ENCODE measurements at regions not wholly inside any gene's neighbourhood (a gene's known extent, or its start where the extent isn't known, plus 50 kb on each side); places are given as distances from the start of the nearest gene placed in this dataset.

DNA sequence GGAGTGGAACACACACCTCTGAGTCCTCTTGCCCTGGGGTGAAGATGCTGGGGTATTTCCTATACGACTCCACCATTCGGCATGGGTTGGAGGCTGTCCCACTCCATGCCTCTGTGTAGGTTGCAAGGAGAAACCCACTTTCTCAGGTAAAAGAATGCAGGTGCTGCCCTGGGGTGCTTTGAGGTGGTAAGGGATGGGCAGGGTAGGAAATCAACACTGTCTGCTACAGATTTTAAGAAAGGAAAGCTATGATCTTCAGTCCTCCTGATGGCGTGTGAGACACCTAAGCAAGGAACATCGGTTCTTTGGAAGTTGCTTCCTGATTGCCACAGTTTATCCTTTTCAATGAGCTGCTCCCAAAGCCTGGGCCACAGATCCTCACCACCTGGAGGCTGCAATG, 209.2 kb downstream of the NCK2 start (continued):
- TF ChIP-seq, protein P1, sequence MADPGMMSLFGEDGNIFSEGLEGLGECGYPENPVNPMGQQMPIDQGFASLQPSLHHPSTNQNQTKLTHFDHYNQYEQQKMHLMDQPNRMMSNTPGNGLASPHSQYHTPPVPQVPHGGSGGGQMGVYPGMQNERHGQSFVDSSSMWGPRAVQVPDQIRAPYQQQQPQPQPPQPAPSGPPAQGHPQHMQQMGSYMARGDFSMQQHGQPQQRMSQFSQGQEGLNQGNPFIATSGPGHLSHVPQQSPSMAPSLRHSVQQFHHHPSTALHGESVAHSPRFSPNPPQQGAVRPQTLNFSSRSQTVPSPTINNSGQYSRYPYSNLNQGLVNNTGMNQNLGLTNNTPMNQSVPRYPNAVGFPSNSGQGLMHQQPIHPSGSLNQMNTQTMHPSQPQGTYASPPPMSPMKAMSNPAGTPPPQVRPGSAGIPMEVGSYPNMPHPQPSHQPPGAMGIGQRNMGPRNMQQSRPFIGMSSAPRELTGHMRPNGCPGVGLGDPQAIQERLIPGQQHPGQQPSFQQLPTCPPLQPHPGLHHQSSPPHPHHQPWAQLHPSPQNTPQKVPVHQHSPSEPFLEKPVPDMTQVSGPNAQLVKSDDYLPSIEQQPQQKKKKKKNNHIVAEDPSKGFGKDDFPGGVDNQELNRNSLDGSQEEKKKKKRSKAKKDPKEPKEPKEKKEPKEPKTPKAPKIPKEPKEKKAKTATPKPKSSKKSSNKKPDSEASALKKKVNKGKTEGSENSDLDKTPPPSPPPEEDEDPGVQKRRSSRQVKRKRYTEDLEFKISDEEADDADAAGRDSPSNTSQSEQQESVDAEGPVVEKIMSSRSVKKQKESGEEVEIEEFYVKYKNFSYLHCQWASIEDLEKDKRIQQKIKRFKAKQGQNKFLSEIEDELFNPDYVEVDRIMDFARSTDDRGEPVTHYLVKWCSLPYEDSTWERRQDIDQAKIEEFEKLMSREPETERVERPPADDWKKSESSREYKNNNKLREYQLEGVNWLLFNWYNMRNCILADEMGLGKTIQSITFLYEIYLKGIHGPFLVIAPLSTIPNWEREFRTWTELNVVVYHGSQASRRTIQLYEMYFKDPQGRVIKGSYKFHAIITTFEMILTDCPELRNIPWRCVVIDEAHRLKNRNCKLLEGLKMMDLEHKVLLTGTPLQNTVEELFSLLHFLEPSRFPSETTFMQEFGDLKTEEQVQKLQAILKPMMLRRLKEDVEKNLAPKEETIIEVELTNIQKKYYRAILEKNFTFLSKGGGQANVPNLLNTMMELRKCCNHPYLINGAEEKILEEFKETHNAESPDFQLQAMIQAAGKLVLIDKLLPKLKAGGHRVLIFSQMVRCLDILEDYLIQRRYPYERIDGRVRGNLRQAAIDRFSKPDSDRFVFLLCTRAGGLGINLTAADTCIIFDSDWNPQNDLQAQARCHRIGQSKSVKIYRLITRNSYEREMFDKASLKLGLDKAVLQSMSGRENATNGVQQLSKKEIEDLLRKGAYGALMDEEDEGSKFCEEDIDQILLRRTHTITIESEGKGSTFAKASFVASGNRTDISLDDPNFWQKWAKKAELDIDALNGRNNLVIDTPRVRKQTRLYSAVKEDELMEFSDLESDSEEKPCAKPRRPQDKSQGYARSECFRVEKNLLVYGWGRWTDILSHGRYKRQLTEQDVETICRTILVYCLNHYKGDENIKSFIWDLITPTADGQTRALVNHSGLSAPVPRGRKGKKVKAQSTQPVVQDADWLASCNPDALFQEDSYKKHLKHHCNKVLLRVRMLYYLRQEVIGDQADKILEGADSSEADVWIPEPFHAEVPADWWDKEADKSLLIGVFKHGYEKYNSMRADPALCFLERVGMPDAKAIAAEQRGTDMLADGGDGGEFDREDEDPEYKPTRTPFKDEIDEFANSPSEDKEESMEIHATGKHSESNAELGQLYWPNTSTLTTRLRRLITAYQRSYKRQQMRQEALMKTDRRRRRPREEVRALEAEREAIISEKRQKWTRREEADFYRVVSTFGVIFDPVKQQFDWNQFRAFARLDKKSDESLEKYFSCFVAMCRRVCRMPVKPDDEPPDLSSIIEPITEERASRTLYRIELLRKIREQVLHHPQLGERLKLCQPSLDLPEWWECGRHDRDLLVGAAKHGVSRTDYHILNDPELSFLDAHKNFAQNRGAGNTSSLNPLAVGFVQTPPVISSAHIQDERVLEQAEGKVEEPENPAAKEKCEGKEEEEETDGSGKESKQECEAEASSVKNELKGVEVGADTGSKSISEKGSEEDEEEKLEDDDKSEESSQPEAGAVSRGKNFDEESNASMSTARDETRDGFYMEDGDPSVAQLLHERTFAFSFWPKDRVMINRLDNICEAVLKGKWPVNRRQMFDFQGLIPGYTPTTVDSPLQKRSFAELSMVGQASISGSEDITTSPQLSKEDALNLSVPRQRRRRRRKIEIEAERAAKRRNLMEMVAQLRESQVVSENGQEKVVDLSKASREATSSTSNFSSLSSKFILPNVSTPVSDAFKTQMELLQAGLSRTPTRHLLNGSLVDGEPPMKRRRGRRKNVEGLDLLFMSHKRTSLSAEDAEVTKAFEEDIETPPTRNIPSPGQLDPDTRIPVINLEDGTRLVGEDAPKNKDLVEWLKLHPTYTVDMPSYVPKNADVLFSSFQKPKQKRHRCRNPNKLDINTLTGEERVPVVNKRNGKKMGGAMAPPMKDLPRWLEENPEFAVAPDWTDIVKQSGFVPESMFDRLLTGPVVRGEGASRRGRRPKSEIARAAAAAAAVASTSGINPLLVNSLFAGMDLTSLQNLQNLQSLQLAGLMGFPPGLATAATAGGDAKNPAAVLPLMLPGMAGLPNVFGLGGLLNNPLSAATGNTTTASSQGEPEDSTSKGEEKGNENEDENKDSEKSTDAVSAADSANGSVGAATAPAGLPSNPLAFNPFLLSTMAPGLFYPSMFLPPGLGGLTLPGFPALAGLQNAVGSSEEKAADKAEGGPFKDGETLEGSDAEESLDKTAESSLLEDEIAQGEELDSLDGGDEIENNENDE (IDR thresholded peaks at IDR 0.05; ENCODE audit: insufficient replicate concordance, low read length) = no peak
- no peak for TF ChIP-seq TEAD4 (IDR thresholded peaks at IDR 0.05; ENCODE audit: low read depth, low read length)
- TF ChIP-seq EGR1 (IDR thresholded peaks at IDR 0.05; ENCODE audit: borderline replicate concordance, low read depth, low read length) = no peak
- TF ChIP-seq FOSL1 (IDR thresholded peaks at IDR 0.05; ENCODE audit: insufficient read depth, low read depth, low read length) = no peak
- TF ChIP-seq KDM5A (IDR thresholded peaks at IDR 0.05; ENCODE audit: low read length) = no peak
- no peak for TF ChIP-seq BRCA1 (IDR thresholded peaks at IDR 0.05; ENCODE audit: low read depth, low read length)
- TF ChIP-seq E2F6 (IDR thresholded peaks at IDR 0.05) = no peak
- no peak for TF ChIP-seq ATF2 (IDR thresholded peaks at IDR 0.05; ENCODE audit: low read length)
- no peak for TF ChIP-seq SRF (IDR thresholded peaks at IDR 0.05; ENCODE audit: low read depth, low read length)
- no peak for TF ChIP-seq CTBP2 (IDR thresholded peaks at IDR 0.05; ENCODE audit: borderline replicate concordance, insufficient read depth, insufficient read length, low read length)

Data from H1 (cell line).